ENCODE measurements at regions not wholly inside any gene's neighbourhood (a gene's known extent, or its start where the extent isn't known, plus 50 kb on each side); places are given as distances from the start of the nearest gene placed in this dataset.

DNA sequence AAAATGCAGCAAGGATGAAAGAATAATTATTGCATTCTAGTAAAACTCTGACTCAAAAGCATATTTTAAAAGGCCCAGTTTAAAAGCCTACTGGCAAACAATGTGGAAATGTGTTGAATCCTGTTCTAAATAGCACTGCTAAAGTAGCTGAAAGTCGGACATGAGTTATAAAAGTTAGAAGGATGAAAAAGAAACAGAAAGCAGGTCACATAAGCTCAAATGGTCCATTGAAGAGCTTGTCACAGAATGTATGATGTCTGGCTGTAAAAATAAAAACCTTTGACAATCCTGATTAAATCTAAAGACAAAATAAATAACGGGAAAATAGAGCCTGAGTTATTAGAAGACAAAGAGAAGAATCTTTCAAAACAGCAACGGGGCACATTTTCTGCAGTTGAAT lies 218.6 kb upstream of the UFL1 start (continued):
- TF ChIP-seq, protein P1, sequence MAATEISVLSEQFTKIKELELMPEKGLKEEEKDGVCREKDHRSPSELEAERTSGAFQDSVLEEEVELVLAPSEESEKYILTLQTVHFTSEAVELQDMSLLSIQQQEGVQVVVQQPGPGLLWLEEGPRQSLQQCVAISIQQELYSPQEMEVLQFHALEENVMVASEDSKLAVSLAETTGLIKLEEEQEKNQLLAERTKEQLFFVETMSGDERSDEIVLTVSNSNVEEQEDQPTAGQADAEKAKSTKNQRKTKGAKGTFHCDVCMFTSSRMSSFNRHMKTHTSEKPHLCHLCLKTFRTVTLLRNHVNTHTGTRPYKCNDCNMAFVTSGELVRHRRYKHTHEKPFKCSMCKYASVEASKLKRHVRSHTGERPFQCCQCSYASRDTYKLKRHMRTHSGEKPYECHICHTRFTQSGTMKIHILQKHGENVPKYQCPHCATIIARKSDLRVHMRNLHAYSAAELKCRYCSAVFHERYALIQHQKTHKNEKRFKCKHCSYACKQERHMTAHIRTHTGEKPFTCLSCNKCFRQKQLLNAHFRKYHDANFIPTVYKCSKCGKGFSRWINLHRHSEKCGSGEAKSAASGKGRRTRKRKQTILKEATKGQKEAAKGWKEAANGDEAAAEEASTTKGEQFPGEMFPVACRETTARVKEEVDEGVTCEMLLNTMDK (IDR thresholded peaks at IDR 0.05; ENCODE audit: borderline replicate concordance, insufficient read depth, low read depth, low read length, poor library complexity, severe bottlenecking): no peak
- TF ChIP-seq RERE (CRISPR knock-in tag; IDR thresholded peaks at IDR 0.05; ENCODE audit: borderline replicate concordance) (no peak), NCOA2 (IDR thresholded peaks at IDR 0.05; ENCODE audit: partially characterized antibody in 2 of 2) (no peak), ZNF384 (IDR thresholded peaks at IDR 0.05; ENCODE audit: low read depth, low read length) (no peak)
- TF ChIP-seq, protein P2, sequence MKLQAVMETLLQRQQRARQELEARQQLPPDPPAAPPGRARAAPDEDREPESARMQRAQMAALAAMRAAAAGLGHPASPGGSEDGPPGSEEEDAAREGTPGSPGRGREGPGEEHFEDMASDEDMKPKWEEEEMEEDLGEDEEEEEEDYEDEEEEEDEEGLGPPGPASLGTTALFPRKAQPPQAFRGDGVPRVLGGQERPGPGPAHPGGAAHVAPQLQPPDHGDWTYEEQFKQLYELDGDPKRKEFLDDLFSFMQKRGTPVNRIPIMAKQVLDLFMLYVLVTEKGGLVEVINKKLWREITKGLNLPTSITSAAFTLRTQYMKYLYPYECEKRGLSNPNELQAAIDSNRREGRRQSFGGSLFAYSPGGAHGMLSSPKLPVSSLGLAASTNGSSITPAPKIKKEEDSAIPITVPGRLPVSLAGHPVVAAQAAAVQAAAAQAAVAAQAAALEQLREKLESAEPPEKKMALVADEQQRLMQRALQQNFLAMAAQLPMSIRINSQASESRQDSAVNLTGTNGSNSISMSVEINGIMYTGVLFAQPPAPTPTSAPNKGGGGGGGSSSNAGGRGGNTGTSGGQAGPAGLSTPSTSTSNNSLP (IDR thresholded peaks at IDR 0.05; ENCODE audit: borderline replicate concordance, low read depth, low read length): no peak
